Trophoblast cell (in vitro differentiated cells and primary cell): ENCODE measurements at regions not wholly inside any gene's neighbourhood (a gene's known extent, or its start where the extent isn't known, plus 50 kb on each side); places are given as distances from the start of the nearest gene placed in this dataset.

Experiments used
- DNase-seq, 2 donors: peaks; one replicate each; pipeline ENCODE4 v3.0.0-alpha.2; 2016
- H2AFZ ChIP-seq: 2 replicates; pipeline ENCODE4 v1.6.1; 2013; ENCODE audit warnings: low read length, moderate library complexity, mild to moderate bottlenecking; ENCODE audit not compliant: insufficient read depth, poor library complexity
- H2AK5ac ChIP-seq: 2 replicates; pipeline ENCODE4 v1.6.1; 2013; ENCODE audit warnings: mild to moderate bottlenecking, low read length
- H2BK120ac ChIP-seq: 2 replicates; pipeline ENCODE4 v1.6.1; 2013; ENCODE audit warnings: low read length, mild to moderate bottlenecking, moderate library complexity; ENCODE audit not compliant: insufficient read depth, poor library complexity
- H2BK12ac ChIP-seq: 2 replicates; pipeline ENCODE4 v1.6.1; 2013; ENCODE audit warnings: mild to moderate bottlenecking, low read length, moderate library complexity
- H2BK5ac ChIP-seq: 2 replicates; pipeline ENCODE4 v1.6.1; 2013; ENCODE audit warnings: low read length, low read depth, moderate library complexity, mild to moderate bottlenecking; ENCODE audit not compliant: poor library complexity
- H3K14ac ChIP-seq: 2 replicates; pipeline ENCODE4 v1.6.1; 2013; ENCODE audit warnings: mild to moderate bottlenecking, low read length
- H3K18ac ChIP-seq: 2 replicates; pipeline ENCODE4 v1.6.1; 2013; ENCODE audit warnings: mild to moderate bottlenecking, low read length
- H3K23ac ChIP-seq: 2 replicates; pipeline ENCODE4 v1.6.1; 2013; ENCODE audit warnings: low read length
- H3K27ac ChIP-seq: 2 replicates; pipeline ENCODE4 v1.5.1; 2013; ENCODE audit warnings: low read depth, mild to moderate bottlenecking, inconsistent platforms, low read length, moderate library complexity
- H3K27me3 ChIP-seq: 2 replicates; pipeline ENCODE4 v1.6.1; 2013; ENCODE audit warnings: inconsistent platforms, mild to moderate bottlenecking, low read length, moderate library complexity; ENCODE audit not compliant: insufficient read depth
- H3K36me3 ChIP-seq, 2 experiments: 1 replicate in 1 of 2; 2 replicates in 1 of 2; pipeline ENCODE4 v1.6.1; 2013; ENCODE audit warnings: low read length in 2 of 2, mild to moderate bottlenecking in 2 of 2, moderate library complexity in 1 of 2; ENCODE audit not compliant: insufficient read depth in 2 of 2, control insufficient read depth in 1 of 2
- H3K4ac ChIP-seq: 2 replicates; pipeline ENCODE4 v1.6.1; 2013; ENCODE audit warnings: low read depth, mild to moderate bottlenecking, low read length, moderate library complexity
- H3K4me1 ChIP-seq, 2 experiments: 1 replicate in 1 of 2; 2 replicates in 1 of 2; pipeline ENCODE4 v1.6.1; 2013; ENCODE audit warnings: low read length in 2 of 2, mild to moderate bottlenecking in 2 of 2, moderate library complexity in 1 of 2; ENCODE audit not compliant: insufficient read depth in 2 of 2, control insufficient read depth in 1 of 2
- H3K4me2 ChIP-seq: 2 replicates; pipeline ENCODE4 v1.6.1; 2013; ENCODE audit warnings: inconsistent platforms, mild to moderate bottlenecking, low read length, moderate library complexity
- H3K4me3 ChIP-seq: 2 replicates; pipeline ENCODE4 v1.5.1; 2013; ENCODE audit warnings: mild to moderate bottlenecking, low read depth, low read length, inconsistent platforms
- H3K79me1 ChIP-seq: one replicate; pipeline ENCODE4 v1.6.1; 2013; ENCODE audit warnings: low read length
- H3K79me2 ChIP-seq: 2 replicates; pipeline ENCODE4 v1.6.1; 2013; ENCODE audit warnings: low read length, mild to moderate bottlenecking; ENCODE audit not compliant: control insufficient read depth, insufficient read depth, poor library complexity
- H3K9ac ChIP-seq: 2 replicates; pipeline ENCODE4 v1.6.1; 2013; ENCODE audit warnings: mild to moderate bottlenecking, low read length
- H3K9me3 ChIP-seq: 2 replicates; pipeline ENCODE4 v1.6.1; 2013; ENCODE audit warnings: low read depth, mild to moderate bottlenecking, control low read depth, inconsistent platforms, low read length; ENCODE audit not compliant: insufficient read depth
- H4K12ac ChIP-seq: 2 replicates; pipeline ENCODE4 v1.6.1; 2013; ENCODE audit warnings: low read depth, mild to moderate bottlenecking, low read length, moderate library complexity
- H4K8ac ChIP-seq: 2 replicates; pipeline ENCODE4 v1.6.1; 2013; ENCODE audit warnings: low read depth, mild to moderate bottlenecking, low read length, moderate library complexity
- H4K91ac ChIP-seq: one replicate; pipeline ENCODE4 v1.6.1; 2013; ENCODE audit warnings: low read depth, mild to moderate bottlenecking, low read length, moderate library complexity
- WGBS: extraction: QIAGEN DNeasy Blood & Tissue Kit; methylation state at CpG from one replicate; pipeline ENCODE4 v1.1.7; 2013; ENCODE audit warnings: missing lambda C conversion rate; ENCODE audit not compliant: insufficient read length, insufficient coverage; ENCODE audit errors: extremely low coverage; 5-methylcytosine and 5-hydroxymethylcytosine counted together

DNA sequence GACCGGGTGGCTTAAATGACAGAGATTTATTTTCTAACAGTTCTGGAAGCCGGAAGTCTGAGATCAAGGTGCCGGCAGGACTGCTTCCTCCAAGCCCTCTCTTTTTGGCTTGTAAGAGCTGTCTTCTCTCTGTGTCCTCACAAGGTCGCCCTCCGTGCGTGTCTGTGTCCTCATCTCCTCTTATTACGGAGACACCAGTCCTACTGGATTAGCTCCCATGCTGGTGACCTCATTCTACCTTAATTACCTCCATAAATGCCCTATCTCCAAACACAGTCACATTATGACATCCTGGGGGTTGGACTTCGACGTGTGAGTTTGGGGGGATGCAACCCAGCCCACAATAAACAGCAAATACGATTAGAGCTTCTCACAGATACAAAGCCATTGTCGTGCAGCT is 161.5 kb downstream of the FOXL1 start:
- H3K36me3 ChIP-seq: no peaks in the 10 kb centered on the region
- no peak overlapping the region for H2BK5ac ChIP-seq

DNA sequence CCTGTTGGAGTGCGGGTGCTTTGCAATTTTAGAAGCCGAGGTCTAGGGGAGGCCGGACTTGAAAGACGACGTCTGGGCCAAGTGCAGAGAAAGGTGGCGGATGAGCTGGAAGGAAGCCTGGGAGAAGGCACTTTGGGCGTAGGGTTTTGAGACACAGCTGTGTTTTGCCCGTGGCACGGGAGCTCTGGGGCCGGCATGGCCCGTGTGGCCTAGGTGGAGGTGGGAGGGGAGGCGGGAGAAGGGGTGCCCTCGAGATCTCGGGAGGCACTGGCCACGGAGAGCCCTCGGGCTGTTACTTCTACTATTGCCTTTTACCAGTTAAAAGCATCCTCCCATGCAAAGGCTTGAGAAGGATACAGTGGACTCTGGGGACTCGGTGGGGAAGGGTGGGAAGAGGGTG is 161.9 kb downstream of the FOXL1 start:
- peak overlapping the region; percentile 75 for H3K14ac ChIP-seq
- H3K36me3 ChIP-seq: no peaks in the 10 kb centered on the region
- H3K4ac ChIP-seq: no peak overlapping the region
- peak overlapping the region; percentile 9 for H2BK5ac ChIP-seq
- H3K4me1 ChIP-seq: peaks cover 7 to 10% of the 10 kb centered on the region in 2 experiments
- H3K9ac ChIP-seq: no peak overlapping the region
- peak overlapping the region; percentile 55 for H4K91ac ChIP-seq
- no peaks in the 10 kb centered on the region for H3K79me2 ChIP-seq
- H2AFZ ChIP-seq: no peak overlapping the region
- H3K18ac ChIP-seq: no peak overlapping the region
- peaks cover 6% of the 10 kb centered on the region for H3K79me1 ChIP-seq
- H4K8ac ChIP-seq: peak overlapping the region; percentile 26
- no peaks in the 10 kb centered on the region for H3K27me3 ChIP-seq
- H3K23ac ChIP-seq: no peak overlapping the region
- peaks cover 4% of the 10 kb centered on the region for H3K9me3 ChIP-seq
- peak overlapping the region; percentile 91 for H3K27ac ChIP-seq
- H4K12ac ChIP-seq: no peak overlapping the region
- H2BK120ac ChIP-seq: peak overlapping the region; percentile 41
- WGBS: no CpG with 5 or more reads among the region's 17 CpGs
- H2AK5ac ChIP-seq: peak overlapping the region; percentile 11
- H3K4me3 ChIP-seq: no peak overlapping the region
- H3K4me2 ChIP-seq: no peak overlapping the region
- H2BK12ac ChIP-seq: peak overlapping the region; percentile 69
- no peak for DNase-seq

More for the DNA sequence above, 161.5 kb downstream of the FOXL1 start:
- H3K27ac ChIP-seq: no peak overlapping the region
- H2BK12ac ChIP-seq: peak overlapping the region; percentile 69
- H3K23ac ChIP-seq: no peak overlapping the region
- peak overlapping the region; percentile 11 for H2AK5ac ChIP-seq
- no peaks in the 10 kb centered on the region for H3K79me2 ChIP-seq
- DNase-seq: no peak
- peak overlapping the region; percentile 75 for H3K14ac ChIP-seq
- no CpG with 5 or more reads among the region's 11 CpGs for WGBS
- H3K18ac ChIP-seq: no peak overlapping the region
- H4K12ac ChIP-seq: no peak overlapping the region
- no peak overlapping the region for H4K8ac ChIP-seq
- H2BK120ac ChIP-seq: peak overlapping the region; percentile 41
- H3K4me3 ChIP-seq: no peak overlapping the region
- H3K4me1 ChIP-seq: peaks cover 11 to 14% of the 10 kb centered on the region in 2 experiments
- peak overlapping the region; percentile 55 for H4K91ac ChIP-seq
- H3K9ac ChIP-seq: no peak overlapping the region
- H3K4ac ChIP-seq: no peak overlapping the region
- H3K79me1 ChIP-seq: peaks cover 10% of the 10 kb centered on the region
- H2AFZ ChIP-seq: no peak overlapping the region
- H3K9me3 ChIP-seq: peaks cover 4% of the 10 kb centered on the region
- no peak overlapping the region for H3K4me2 ChIP-seq
- no peaks in the 10 kb centered on the region for H3K27me3 ChIP-seq

DNA sequence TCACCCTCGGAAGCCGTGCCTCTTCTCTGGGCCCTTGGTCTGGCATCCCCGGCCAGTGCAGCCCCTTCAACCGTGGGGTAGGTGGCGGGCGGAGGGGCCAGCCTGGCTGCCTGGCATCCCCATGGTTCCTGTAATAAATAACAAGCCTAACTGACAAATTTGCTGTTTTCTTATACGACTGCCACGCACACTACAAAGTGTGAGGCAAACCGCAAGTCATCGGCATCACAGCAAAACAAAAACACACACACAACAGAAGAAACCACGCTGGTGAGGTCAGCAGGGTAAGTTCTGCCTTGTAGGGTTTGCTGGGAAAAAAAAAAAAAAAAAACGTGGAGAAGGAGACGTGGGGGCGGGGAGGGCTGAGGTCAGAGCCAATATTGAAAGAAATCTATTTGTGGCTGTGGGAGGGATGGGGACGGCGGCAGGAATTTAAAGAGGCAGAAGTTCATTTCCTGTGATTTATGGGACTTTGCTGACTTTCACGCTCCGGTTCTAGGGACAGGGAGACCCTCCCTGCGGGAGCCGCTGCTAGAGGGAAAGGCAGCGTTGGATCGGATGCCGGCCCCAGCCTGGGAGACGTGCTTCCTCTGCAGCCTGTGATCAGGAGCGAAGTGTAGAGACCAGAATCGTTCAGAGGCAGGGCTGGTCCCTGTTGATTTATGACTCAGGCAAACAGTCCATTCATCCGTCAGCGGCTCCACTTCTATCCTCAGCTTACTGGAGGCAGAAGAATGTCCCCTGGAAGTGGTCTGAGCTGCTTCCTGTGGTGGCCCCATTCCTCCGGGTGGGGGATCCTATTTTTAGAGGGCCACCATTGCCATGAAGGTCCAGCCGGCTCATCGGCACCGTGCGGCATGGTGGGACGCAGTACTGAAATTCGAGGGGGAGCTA is 162.8 kb downstream of the FOXL1 start:
- Histone ChIP-seq H4K91ac (peak overlapping the region; percentile 69), H3K9ac (no peak overlapping the region), H3K36me3 (no peaks in the 10 kb centered on the region), H3K79me1 (peaks cover 6% of the 10 kb centered on the region), H3K23ac (no peak overlapping the region), H3K4ac (no peak overlapping the region), H4K12ac (no peak overlapping the region), H3K18ac (peak overlapping the region; percentile 10), H3K4me3 (no peak overlapping the region), H3K4me2 (peak overlapping the region; percentile 43), H2BK5ac (peak overlapping the region; percentile 62), H3K9me3 (peaks cover 4% of the 10 kb centered on the region), H2AFZ (peak overlapping the region; percentile 8), H3K79me2 (no peaks in the 10 kb centered on the region), H3K27ac (peak overlapping the region; percentile 91), H2AK5ac (no peak overlapping the region), H2BK12ac (peak overlapping the region; percentile 60), H2BK120ac (peak overlapping the region; percentile 44), H4K8ac (peak overlapping the region; percentile 10), H3K4me1 (peaks cover 7 to 10% of the 10 kb centered on the region in 2 experiments), H3K14ac (peak overlapping the region; percentile 59), H3K27me3 (no peaks in the 10 kb centered on the region)
- no peak for DNase-seq
- no CpG with 5 or more reads among the region's 35 CpGs for WGBS

DNA sequence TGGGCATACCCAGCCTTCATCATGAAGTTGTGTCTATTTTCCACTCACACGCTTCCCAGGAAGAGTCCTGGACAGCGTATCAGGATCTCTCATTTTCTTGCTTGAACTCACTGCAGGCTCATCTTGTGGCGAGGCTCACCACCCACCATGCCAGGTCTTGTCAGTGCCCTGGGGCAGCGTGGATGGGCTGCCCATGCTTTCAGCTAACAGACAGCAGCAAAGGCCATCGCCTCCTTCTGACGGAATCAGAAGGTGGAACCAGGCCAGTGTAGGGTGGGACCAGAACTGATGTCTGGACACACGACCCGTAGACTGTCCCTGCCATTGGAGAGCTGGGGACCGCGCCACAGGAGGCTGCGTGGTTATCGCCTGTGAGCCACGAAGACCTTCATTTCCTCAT is 169.4 kb downstream of the FOXL1 start:
- H3K4me1 ChIP-seq: peaks cover 2 to 6% of the 10 kb centered on the region in 2 experiments
- H3K14ac ChIP-seq: no peak overlapping the region
- H2BK5ac ChIP-seq: no peak overlapping the region
- no peak overlapping the region for H2AFZ ChIP-seq
- no peak overlapping the region for H3K4me2 ChIP-seq
- H3K79me1 ChIP-seq: no peaks in the 10 kb centered on the region
- no peaks in the 10 kb centered on the region for H3K79me2 ChIP-seq
- H3K27ac ChIP-seq: no peak overlapping the region
- no peaks in the 10 kb centered on the region for H3K36me3 ChIP-seq
- H3K27me3 ChIP-seq: no peaks in the 10 kb centered on the region
- H3K23ac ChIP-seq: no peak overlapping the region
- H2BK12ac ChIP-seq: no peak overlapping the region
- no peak overlapping the region for H3K9ac ChIP-seq
- no peak overlapping the region for H3K18ac ChIP-seq
- H3K4me3 ChIP-seq: no peak overlapping the region
- whole genome bisulfite sequencing: no CpG with 5 or more reads among the region's 13 CpGs
- H3K4ac ChIP-seq: no peak overlapping the region
- H2AK5ac ChIP-seq: no peak overlapping the region
- H2BK120ac ChIP-seq: no peak overlapping the region
- no peak overlapping the region for H4K8ac ChIP-seq
- H4K91ac ChIP-seq: no peak overlapping the region
- no peak for DNase-seq
- no peaks in the 10 kb centered on the region for H3K9me3 ChIP-seq
- no peak overlapping the region for H4K12ac ChIP-seq
